Lower leg skin (tissue), 4 donors: ENCODE measurements at regions not wholly inside any gene's neighbourhood (a gene's known extent, or its start where the extent isn't known, plus 50 kb on each side); places are given as distances from the start of the nearest gene placed in this dataset.

ENCODE experiments used
- DNase-seq, 2 donors: peaks; one replicate each; pipeline ENCODE4 v3.0.0-alpha.2; 2019; ENCODE audit warnings: low spot score in 2 of 2
- H3K4me3 ChIP-seq: fragments of 200-600 bp; sonication (generic); 2 replicates; pipeline ENCODE4 v1.5.1; 2017; ENCODE audit warnings: mild to moderate bottlenecking, low read depth; ENCODE audit not compliant: poor library complexity, severe bottlenecking
- POLR2A ChIP-seq, 2 donors: fragments of 450-650 bp; IDR thresholded peaks; one replicate each; pipeline ENCODE4 v1.6.1; 2016 to 2017; ENCODE audit warnings: antibody characterized with exemption in 2 of 2, mild to moderate bottlenecking in 1 of 2, moderate library complexity in 1 of 2
- WGBS, 2 donors: methylation state at CpG; one replicate each; pipeline ENCODE4 v1.1.5; 2018; 5-methylcytosine and 5-hydroxymethylcytosine counted together
- intact Hi-C: fragments of 100-400 bp; cut with DNase I; formaldehyde crosslinking; loops from one replicate; pipeline ENCODE4 v1.15.0; 2023; ENCODE audit warnings: low total_unique reads
- TF ChIP-seq, protein P1 (sequence below), 3 donors: fragments of 450-650 bp; IDR thresholded peaks; one replicate each; pipeline ENCODE4 v1.5.1; 2016; ENCODE audit warnings: antibody characterized with exemption in 3 of 3, mild to moderate bottlenecking in 3 of 3, moderate library complexity in 2 of 3

DNA sequence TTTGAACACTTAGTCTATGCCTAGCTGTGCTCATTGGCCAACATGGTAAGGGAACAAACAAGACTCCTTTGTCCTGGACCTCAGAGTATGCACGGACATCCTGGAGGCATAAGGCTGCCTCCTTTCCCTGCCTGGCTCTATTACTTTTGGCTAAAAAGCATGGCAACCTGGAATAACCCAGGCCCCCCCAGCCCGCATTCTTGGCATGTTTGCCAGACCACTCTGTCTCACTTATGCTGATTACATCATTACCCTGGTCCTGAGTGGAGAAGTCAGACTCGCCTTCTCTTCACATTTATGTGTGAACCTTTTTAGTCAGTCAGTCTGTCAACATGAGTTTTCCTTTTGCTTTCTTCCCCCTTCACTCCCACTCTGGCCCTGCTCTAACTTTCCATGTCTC is 58.0 kb upstream of the ELK3 start:
- no peak overlapping the region for H3K4me3 ChIP-seq
- TF ChIP-seq, protein P1, sequence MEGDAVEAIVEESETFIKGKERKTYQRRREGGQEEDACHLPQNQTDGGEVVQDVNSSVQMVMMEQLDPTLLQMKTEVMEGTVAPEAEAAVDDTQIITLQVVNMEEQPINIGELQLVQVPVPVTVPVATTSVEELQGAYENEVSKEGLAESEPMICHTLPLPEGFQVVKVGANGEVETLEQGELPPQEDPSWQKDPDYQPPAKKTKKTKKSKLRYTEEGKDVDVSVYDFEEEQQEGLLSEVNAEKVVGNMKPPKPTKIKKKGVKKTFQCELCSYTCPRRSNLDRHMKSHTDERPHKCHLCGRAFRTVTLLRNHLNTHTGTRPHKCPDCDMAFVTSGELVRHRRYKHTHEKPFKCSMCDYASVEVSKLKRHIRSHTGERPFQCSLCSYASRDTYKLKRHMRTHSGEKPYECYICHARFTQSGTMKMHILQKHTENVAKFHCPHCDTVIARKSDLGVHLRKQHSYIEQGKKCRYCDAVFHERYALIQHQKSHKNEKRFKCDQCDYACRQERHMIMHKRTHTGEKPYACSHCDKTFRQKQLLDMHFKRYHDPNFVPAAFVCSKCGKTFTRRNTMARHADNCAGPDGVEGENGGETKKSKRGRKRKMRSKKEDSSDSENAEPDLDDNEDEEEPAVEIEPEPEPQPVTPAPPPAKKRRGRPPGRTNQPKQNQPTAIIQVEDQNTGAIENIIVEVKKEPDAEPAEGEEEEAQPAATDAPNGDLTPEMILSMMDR (IDR thresholded peaks at IDR 0.05), result no peak
- intact Hi-C loops, result no loop called here
- WGBS, 2 donors, result 68 to 73% methylated on average over 3 of the region's 3 CpGs
- DNase-seq, result peak in 1 of 2 donors; percentile 23

DNA sequence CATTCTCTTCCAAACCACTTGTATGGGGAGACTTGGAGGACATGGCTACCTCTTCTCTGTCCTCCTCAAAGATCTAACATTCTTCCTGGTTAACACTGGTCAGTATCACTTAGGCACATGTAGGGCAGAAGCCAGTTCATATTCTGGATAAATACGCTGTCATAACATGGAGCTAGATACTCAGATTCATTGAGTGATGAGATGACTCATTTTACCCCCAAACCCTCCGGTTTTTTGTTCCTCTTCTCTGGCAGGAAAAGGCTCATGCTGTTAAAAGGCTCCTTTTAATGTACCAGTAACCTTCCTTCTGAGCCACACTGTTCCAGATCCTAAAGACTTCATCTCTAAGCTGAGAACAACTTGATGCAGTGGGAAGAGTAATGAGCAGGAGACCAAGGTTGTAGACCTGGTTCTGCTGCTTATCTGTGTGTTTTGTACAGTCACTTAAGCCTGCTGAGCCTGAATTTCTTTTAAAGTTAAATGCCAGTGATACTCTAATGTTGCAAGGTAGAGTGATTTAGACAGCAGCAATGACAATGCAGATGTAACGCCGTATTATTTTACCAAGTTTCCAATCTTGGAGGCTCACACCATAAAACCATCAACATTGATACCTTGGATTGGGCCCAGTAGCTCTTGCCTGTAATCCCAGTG is 57.3 kb upstream of the ELK3 start:
- intact Hi-C loops, result no loop called here
- 80 to 81% methylated on average over 4 of the region's 4 CpGs for WGBS, 2 donors
- TF ChIP-seq POLR2A (IDR thresholded peaks at IDR 0.05), result no peak
- TF ChIP-seq, protein P1 (IDR thresholded peaks at IDR 0.05), result no peak

DNA sequence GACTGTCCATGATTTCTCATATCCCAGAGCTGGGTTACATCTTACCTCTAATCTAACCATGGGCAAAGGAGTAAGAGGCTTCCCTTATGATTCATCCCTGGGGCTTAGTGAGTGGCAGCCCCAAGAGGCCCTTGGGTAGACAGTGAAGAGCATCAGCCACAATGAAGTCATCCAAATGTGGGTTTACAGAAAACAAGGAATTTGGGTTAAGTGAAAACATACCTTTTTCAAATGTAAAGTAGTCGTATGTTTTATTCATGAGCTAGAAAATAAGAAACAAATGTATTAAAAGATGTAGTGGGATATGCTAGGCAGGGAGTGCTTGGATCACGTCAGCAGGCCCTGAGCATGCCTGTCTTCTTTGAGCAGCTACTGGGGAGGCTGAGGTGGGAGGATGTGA is 54.0 kb upstream of the ELK3 start:
- WGBS, 2 donors, result 64 to 73% methylated on average over 2 of the region's 2 CpGs
- intact Hi-C loops, result no loop called here
- H3K4me3 ChIP-seq, result no peak overlapping the region
- TF ChIP-seq, protein P1 (IDR thresholded peaks at IDR 0.05), result no peak
- TF ChIP-seq POLR2A (IDR thresholded peaks at IDR 0.05), result no peak
- no peak for DNase-seq

More for the DNA sequence above, 57.3 kb upstream of the ELK3 start:
- DNase-seq, result no peak
- H3K4me3 ChIP-seq, result no peak overlapping the region

DNA sequence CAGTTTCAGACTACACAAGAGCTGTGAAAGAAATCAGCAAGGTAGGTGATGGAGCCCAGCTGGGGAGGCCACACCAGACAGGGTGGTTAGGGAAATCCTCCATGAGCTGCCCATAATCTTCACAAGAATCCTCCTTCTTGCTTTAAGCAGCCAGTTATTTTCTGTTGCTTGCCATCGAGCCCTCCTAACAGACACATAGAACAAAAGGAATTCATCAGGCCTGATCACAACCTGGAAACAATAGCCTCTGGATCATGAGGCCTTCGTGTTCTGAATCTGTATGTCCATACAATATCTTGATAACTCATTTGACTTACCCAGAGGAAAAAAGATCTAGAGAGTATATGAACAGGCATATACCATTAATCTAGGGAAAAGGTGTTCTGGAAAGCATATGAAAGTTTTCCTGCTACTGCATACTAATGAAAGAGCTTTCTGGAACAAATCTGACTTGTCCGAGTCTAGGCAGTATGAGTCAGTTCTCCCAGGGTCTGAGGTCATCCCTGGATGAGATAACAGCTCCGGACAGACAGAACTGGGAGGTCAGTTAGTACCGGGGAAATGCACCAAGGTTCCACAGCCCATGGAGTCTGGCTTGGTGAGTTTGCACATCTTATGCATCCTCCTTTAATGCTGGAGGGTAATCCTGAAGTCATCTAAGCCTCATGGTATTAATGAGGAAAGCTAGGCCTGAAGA is 52.8 kb upstream of the ELK3 start:
- WGBS, 2 donors, result 66 to 83% methylated on average over 5 of the region's 5 CpGs
- H3K4me3 ChIP-seq, result no peak overlapping the region
- intact Hi-C loops, result no loop called here
- no peak for DNase-seq
- TF ChIP-seq, protein P1 (IDR thresholded peaks at IDR 0.05), result no peak

DNA sequence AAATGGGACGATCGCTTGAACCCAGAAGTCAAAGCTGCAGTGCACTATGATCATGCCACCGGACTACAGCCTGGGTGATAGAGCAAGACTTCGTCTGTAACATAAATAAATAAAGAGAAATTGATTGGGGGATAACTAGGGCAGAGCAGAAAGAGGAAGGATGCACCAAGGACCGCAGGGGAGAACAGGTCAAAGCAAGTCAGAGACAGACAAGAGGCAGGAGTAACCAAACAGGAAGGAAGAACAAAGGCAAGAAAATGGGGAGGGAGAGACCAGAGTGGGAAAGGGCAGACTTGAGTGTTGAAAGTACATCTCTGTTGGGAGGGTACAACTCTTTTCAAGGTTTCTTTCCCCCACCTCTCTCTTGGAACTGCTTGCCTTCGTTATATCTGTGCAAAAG is 50.8 kb upstream of the ELK3 start:
- intact Hi-C loops, result no loop called here
- TF ChIP-seq, protein P1 (IDR thresholded peaks at IDR 0.05), result no peak
- TF ChIP-seq POLR2A (IDR thresholded peaks at IDR 0.05), result no peak
- no peak for DNase-seq
- 70 to 71% methylated on average over 6 of the region's 6 CpGs for WGBS, 2 donors
- H3K4me3 ChIP-seq, result no peak overlapping the region
